Cardiac fibroblast (primary cell): ENCODE measurements at regions not wholly inside any gene's neighbourhood (a gene's known extent, or its start where the extent isn't known, plus 50 kb on each side); places are given as distances from the start of the nearest gene placed in this dataset.

ENCODE experiments used
- DNase-seq, 2 donors: peaks; one replicate each; pipeline versions ENCODE4 v3.0.0 to v3.0.0-alpha.2; 2010; ENCODE audit warnings: low read depth in 2 of 2
- H3K4me3 ChIP-seq, 2 donors: replicated peaks in 1 of 2; 1 replicate in 1 of 2; 2 replicates in 1 of 2; pipeline ENCODE4 v1.5.1; 2011; ENCODE audit warnings: low read depth in 2 of 2, low read length in 2 of 2, mild to moderate bottlenecking in 2 of 2, moderate library complexity in 1 of 2
- CTCF ChIP-seq: IDR thresholded peaks from one replicate; pipeline ENCODE4 v1.5.1; 2011; ENCODE audit warnings: low read depth, mild to moderate bottlenecking, low read length, inconsistent platforms

- TF ChIP-seq CTCF = no peak
- DNase-seq = no peak
- no peak overlapping the region for H3K4me3 ChIP-seq
These were observed 109.2 kb upstream of the TMEM170B start for GRCh38 chr6:11428371-11428770.

GRCh38 chr6:11427723-11428245, 109.8 kb upstream of the TMEM170B start:
- TF ChIP-seq CTCF = no peak
- H3K4me3 ChIP-seq = no peak overlapping the region
- DNase-seq = no peak

DNA sequence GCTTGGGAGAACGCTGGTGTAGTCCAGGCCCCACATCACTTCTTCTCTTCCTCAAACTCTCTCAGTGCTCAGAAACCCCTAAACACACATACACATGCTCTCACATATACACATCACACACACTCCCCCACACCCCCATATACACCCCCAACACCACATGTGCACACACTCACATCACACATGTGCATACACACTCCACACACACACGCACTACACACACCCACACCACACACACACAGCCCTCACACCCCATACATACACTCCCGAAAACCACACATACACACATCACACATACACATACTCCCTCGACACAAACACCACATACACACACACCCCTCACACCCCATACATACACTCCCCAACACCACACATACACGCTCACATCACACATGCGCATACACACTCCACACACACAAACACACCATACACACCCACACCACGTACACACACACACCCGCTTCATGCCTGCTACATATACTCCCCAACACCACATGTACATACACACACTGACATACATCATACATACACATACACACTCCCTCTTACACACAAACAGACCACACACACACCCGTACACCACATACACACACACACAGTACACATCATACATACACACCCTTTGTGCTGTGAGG, 110.3 kb upstream of the TMEM170B start:
- DNase-seq = no peak
- H3K4me3 ChIP-seq = no peak overlapping the region
- no peak for TF ChIP-seq CTCF

GRCh38 chr6:11426571-11426970, 111.0 kb upstream of the TMEM170B start:
- no peak for TF ChIP-seq CTCF

DNA sequence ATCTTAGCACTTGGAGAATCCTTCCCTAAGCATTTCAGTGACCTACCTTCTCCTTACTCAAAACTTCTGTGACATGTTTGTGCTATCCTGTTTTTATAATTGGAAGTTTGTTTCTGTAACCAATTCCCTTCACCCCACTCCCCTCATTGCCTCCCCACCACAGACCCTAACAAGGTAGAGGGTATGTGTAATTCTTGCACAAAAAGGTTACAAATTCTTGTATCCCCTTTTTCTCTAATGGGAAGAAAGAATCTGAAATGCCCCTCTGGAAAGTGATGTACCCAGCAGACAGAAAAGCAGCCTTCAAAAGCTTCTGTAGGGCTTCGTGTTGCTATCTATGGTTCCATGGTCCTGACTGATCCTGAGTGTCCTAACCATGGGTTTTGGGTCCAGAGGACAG, 111.7 kb upstream of the TMEM170B start:
- H3K4me3 ChIP-seq = no peak overlapping the region
- TF ChIP-seq CTCF = no peak
- DNase-seq = no peak

More at GRCh38 chr6:11426571-11426970, 111.0 kb upstream of the TMEM170B start:
- DNase-seq = no peak
- H3K4me3 ChIP-seq = no peak overlapping the region

GRCh38 chr6:11425431-11425871, 112.1 kb upstream of the TMEM170B start:
- TF ChIP-seq CTCF = no peak
- no peak for DNase-seq

DNA sequence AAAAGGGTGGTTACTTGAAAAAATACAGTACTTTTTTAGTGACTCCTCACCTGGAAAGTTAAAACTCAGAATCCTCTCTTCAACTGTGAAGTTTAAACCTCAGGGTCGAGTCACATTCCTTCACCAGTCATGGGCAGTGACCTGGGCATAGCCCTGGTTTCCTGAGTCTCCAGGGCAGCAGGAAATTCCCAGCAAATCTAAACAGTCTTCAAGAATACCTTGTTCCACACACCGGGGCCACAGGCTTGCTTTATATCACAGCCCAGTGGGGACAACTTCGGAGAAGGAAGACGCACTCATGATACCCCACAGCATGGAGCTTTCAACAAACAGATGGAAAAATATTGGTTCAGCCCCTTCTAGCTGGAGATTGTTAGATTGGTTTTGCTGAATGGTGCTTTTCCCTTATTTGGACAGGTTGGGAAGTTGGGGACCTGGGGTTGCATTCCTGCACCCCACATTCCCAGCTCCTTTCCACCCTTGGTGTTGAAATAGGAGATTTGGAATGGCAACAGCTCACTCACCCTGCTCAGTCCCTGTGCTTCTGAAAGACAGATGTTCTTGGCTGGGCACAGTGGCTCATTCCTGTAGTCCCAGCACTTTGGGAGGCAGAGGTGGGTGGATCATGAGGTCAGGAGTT, 113.0 kb upstream of the TMEM170B start:
- no peak for TF ChIP-seq CTCF
- H3K4me3 ChIP-seq = no peak overlapping the region
- no peak for DNase-seq

More at GRCh38 chr6:11425431-11425871, 112.1 kb upstream of the TMEM170B start:
- no peak overlapping the region for H3K4me3 ChIP-seq
